Prostate gland (tissue), 2 donors: ENCODE measurements at regions not wholly inside any gene's neighbourhood (a gene's known extent, or its start where the extent isn't known, plus 50 kb on each side); places are given as distances from the start of the nearest gene placed in this dataset.

ENCODE experiments used
- DNase-seq: peaks from one replicate; pipeline ENCODE4 v3.0.0-alpha.2; 2019; ENCODE audit warnings: low spot score
- H3K27ac ChIP-seq, 2 donors: fragments of 200-600 bp; sonication (generic); 2 replicates each; pipeline ENCODE4 v1.5.1; 2017 to 2019
- H3K27me3 ChIP-seq: fragments of 200-600 bp; sonication (generic); replicated peaks from 2 replicates; pipeline ENCODE4 v1.5.1; 2019; ENCODE audit not compliant: insufficient read depth
- H3K36me3 ChIP-seq, 2 donors: fragments of 200-600 bp; sonication (generic); 1 replicate in 1 of 2; 2 replicates in 1 of 2; pipeline versions ENCODE4 v1.5.1 to v1.8.1; 2017 to 2019
- H3K4me1 ChIP-seq: fragments of 200-600 bp; sonication (generic); replicated peaks from 2 replicates; pipeline ENCODE4 v1.5.1; 2019
- H3K4me3 ChIP-seq, 2 donors: fragments of 200-600 bp; sonication (generic); 2 replicates each; pipeline ENCODE4 v1.5.1; 2017 to 2019
- H3K9me3 ChIP-seq: fragments of 200-600 bp; sonication (generic); 2 replicates; pipeline ENCODE4 v1.5.1; 2017
- CTCF ChIP-seq, 4 experiments: fragments of 200-600 bp in 2 of 4; fragments of 450-650 bp in 2 of 4; sonication (generic) in 2 of 4; IDR thresholded peaks; 1 replicate in 3 of 4; 2 replicates in 1 of 4; pipeline ENCODE4 v1.5.1; 2016 to 2019; ENCODE audit warnings: antibody characterized with exemption in 4 of 4, mild to moderate bottlenecking in 2 of 4, moderate library complexity in 2 of 4
- POLR2A ChIP-seq: fragments of 450-650 bp; IDR thresholded peaks from one replicate; pipeline ENCODE4 v1.6.1; 2016; ENCODE audit warnings: antibody characterized with exemption, mild to moderate bottlenecking
- POLR2AphosphoS5 ChIP-seq: sonication (generic); formaldehyde crosslinking; IDR thresholded peaks from one replicate; pipeline ENCODE4 v1.6.1; 2017; ENCODE audit warnings: antibody characterized with exemption
- WGBS: methylation state at CpG from one replicate; pipeline ENCODE4 v1.1.5; 2018; 5-methylcytosine and 5-hydroxymethylcytosine counted together
- intact Hi-C: fragments of 100-400 bp; cut with DNase I; formaldehyde crosslinking; loops from one replicate; pipeline ENCODE4 v1.14.2; 2022

- no peak overlapping the region for H3K4me3 ChIP-seq
- H3K9me3 ChIP-seq: no peaks in the 10 kb centered on the region
- intact Hi-C loops: no loop called here
- no peaks in the 10 kb centered on the region for H3K27me3 ChIP-seq
- H3K4me1 ChIP-seq: no peaks in the 10 kb centered on the region
- no peak overlapping the region for H3K27ac ChIP-seq
- 56% methylated on average over 21 of the region's 21 CpGs for WGBS
- DNase-seq: no peak
- no peaks in the 10 kb centered on the region for H3K36me3 ChIP-seq
- TF ChIP-seq POLR2AphosphoS5: no peak
- TF ChIP-seq POLR2A: no peak
- TF ChIP-seq CTCF (IDR thresholded peaks at IDR 0.05): no peak
Measured at GRCh38 chr2:238743243-238744065, 104.4 kb upstream of the TWIST2 start.

- Histone ChIP-seq H3K27me3 (no peaks in the 10 kb centered on the region), H3K27ac (no peak overlapping the region), H3K36me3 (no peaks in the 10 kb centered on the region), H3K4me3 (no peak overlapping the region), H3K9me3 (no peaks in the 10 kb centered on the region), H3K4me1 (no peaks in the 10 kb centered on the region)
- TF ChIP-seq POLR2AphosphoS5: no peak
- TF ChIP-seq POLR2A: no peak
- no peak for DNase-seq
- intact Hi-C loops: no loop called here
- WGBS: 93% methylated on average over 13 of the region's 13 CpGs
Measured at GRCh38 chr2:238744951-238745350, 102.9 kb upstream of the TWIST2 start.

DNA sequence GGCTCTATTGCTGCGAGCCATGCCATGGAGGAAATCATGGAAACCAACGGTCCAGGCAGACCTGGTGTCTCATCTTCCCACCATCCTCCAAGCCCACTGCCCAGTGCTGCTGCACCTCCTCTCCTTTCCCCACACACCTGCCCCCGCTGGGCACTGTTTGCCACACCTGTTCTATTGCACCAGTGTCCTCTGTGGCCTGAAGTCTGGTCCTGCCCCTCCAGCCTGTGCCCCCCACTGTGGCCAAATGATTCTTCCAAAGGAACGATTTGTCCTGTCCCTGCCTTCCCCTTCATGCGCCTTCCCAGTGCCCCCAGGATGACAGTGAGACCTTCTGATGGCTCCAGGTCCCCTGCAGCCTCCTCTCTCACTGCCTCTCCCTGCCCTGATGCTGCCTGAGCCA lies 101.9 kb upstream of the TWIST2 start:
- intact Hi-C loops: no loop called here
- Histone ChIP-seq H3K4me1 (no peaks in the 10 kb centered on the region), H3K36me3 (no peaks in the 10 kb centered on the region), H3K9me3 (no peaks in the 10 kb centered on the region), H3K4me3 (no peak overlapping the region), H3K27ac (no peak overlapping the region), H3K27me3 (no peaks in the 10 kb centered on the region)
- 84% methylated on average over 5 of the region's 5 CpGs for WGBS
- TF ChIP-seq POLR2A: no peak
- TF ChIP-seq CTCF (IDR thresholded peaks at IDR 0.05): no peak
- TF ChIP-seq POLR2AphosphoS5: no peak
- DNase-seq: no peak

GRCh38 chr2:238747114-238747513 lies 100.8 kb upstream of the TWIST2 start:
- Histone ChIP-seq H3K36me3 (no peaks in the 10 kb centered on the region), H3K27ac (no peak overlapping the region), H3K4me1 (no peaks in the 10 kb centered on the region), H3K4me3 (no peak overlapping the region), H3K9me3 (no peaks in the 10 kb centered on the region), H3K27me3 (no peaks in the 10 kb centered on the region)
- intact Hi-C loops: no loop called here
- WGBS: 64% methylated on average over 18 of the region's 18 CpGs
- DNase-seq: peak; percentile 3
- TF ChIP-seq POLR2AphosphoS5 (no peak), POLR2A (no peak), CTCF (IDR thresholded peaks at IDR 0.05) (no peak)

GRCh38 chr2:238747557-238747956 lies 100.3 kb upstream of the TWIST2 start:
- 63% methylated on average over 3 of the region's 3 CpGs for WGBS
- Histone ChIP-seq H3K36me3 (no peaks in the 10 kb centered on the region), H3K27ac (no peak overlapping the region), H3K4me1 (no peaks in the 10 kb centered on the region), H3K9me3 (no peaks in the 10 kb centered on the region), H3K4me3 (no peak overlapping the region), H3K27me3 (no peaks in the 10 kb centered on the region)
- TF ChIP-seq POLR2A: no peak
- TF ChIP-seq POLR2AphosphoS5: no peak
- no peak for TF ChIP-seq CTCF (IDR thresholded peaks at IDR 0.05)
- no peak for DNase-seq
- intact Hi-C loops: no loop called here
